SK-N-SH (cell line): ENCODE measurements at regions not wholly inside any gene's neighbourhood (a gene's known extent, or its start where the extent isn't known, plus 50 kb on each side); places are given as distances from the start of the nearest gene placed in this dataset.

Experiments used
- CTCF ChIA-PET: fragments of 300-600, 350-600 bp; formaldehyde crosslinking; extraction: SDS; loops from one replicate; lab custom pipeline; 2021; lab: Yijun Ruan, JAX
- POLR2A ChIA-PET: fragments of 350-600 bp; sonication (Branson Sonifier 250); formaldehyde crosslinking; extraction: SDS; loops from one replicate; lab custom pipeline; 2020; ENCODE audit warnings: antibody characterized with exemption, inconsistent platforms; lab: Yijun Ruan, JAX
- DNase-seq: peaks from one replicate; pipeline ENCODE4 v3.0.0; 2012
- H2AFZ ChIP-seq: fragments of 200-600 bp; sonication (generic); 2 replicates; pipeline ENCODE4 v1.8.1; 2016; ENCODE audit warnings: antibody characterized with exemption, mild to moderate bottlenecking, low read depth
- H3F3A ChIP-seq: fragments of 200-600 bp; sonication (generic); replicated peaks from 2 replicates; pipeline ENCODE3; 2016; ENCODE audit warnings: antibody characterized with exemption, mild to moderate bottlenecking; ENCODE audit not compliant: insufficient read depth
- H3K27ac ChIP-seq, 2 experiments: fragments of 200-500 bp in 1 of 2; fragments of 200-600 bp in 1 of 2; sonication (Bioruptor generic) in 1 of 2; sonication (generic), shearing (Covaris generic) in 1 of 2; 2 replicates each; pipeline versions ENCODE4 v1.5.1 to v1.6.1; 2014 to 2016; ENCODE audit warnings: low read depth in 2 of 2, inconsistent platforms in 1 of 2, low read length in 1 of 2, mild to moderate bottlenecking in 1 of 2, mixed read lengths in 1 of 2
- H3K27me3 ChIP-seq: fragments of 200-600 bp; sonication (generic), shearing (Covaris generic); 2 replicates; pipeline ENCODE4 v1.6.1; 2016; ENCODE audit warnings: mixed run types; ENCODE audit not compliant: insufficient read depth
- H3K36me3 ChIP-seq, 2 experiments: fragments of 200-500 bp in 1 of 2; fragments of 200-600 bp in 1 of 2; sonication (Bioruptor generic) in 1 of 2; sonication (generic) in 1 of 2; replicated peaks in 1 of 2; 2 replicates each; pipeline versions ENCODE3 to v1.5.1; 2014 to 2016; ENCODE audit warnings: low read length in 1 of 2, mild to moderate bottlenecking in 1 of 2; ENCODE audit not compliant: insufficient read depth in 2 of 2, control insufficient read depth in 1 of 2
- H3K4me1 ChIP-seq, 2 experiments: fragments of 200-500 bp in 1 of 2; fragments of 200-600 bp in 1 of 2; sonication (Bioruptor generic) in 1 of 2; sonication (generic), shearing (Covaris generic) in 1 of 2; 2 replicates each; pipeline versions ENCODE4 v1.5.1 to v1.6.1; 2014 to 2016; ENCODE audit warnings: low read depth in 1 of 2, low read length in 1 of 2, mixed run types in 1 of 2; ENCODE audit not compliant: insufficient read depth in 2 of 2, control insufficient read depth in 1 of 2
- H3K4me2 ChIP-seq: fragments of 200-600 bp; sonication (generic), shearing (Covaris generic); 2 replicates; pipeline ENCODE4 v1.6.1; 2017; ENCODE audit warnings: mixed run types
- H3K4me3 ChIP-seq, 2 experiments: fragments of 200-500 bp in 1 of 2; fragments of 200-600 bp in 1 of 2; sonication (Bioruptor generic) in 1 of 2; sonication (generic), shearing (Covaris generic) in 1 of 2; 2 replicates each; pipeline versions ENCODE4 v1.5.1 to v1.8.1; 2014 to 2016; ENCODE audit warnings: low read depth in 2 of 2, inconsistent platforms in 1 of 2, low read length in 1 of 2, mild to moderate bottlenecking in 1 of 2, mixed read lengths in 1 of 2, moderate library complexity in 1 of 2
- H3K79me2 ChIP-seq: fragments of 200-600 bp; sonication (generic); 2 replicates; pipeline ENCODE4 v1.8.1; 2017; ENCODE audit warnings: mild to moderate bottlenecking; ENCODE audit not compliant: insufficient read depth
- H3K9ac ChIP-seq: fragments of 200-600 bp; sonication (generic); 2 replicates; pipeline ENCODE4 v1.6.1; 2017; ENCODE audit warnings: mixed run types
- H3K9me2 ChIP-seq: fragments of 200-600 bp; sonication (generic); 2 replicates; pipeline ENCODE4 v1.6.1; 2017; ENCODE audit warnings: mixed run types
- H3K9me3 ChIP-seq: fragments of 200-600 bp; sonication (generic); 2 replicates; pipeline ENCODE4 v1.6.1; 2017; ENCODE audit warnings: mixed run types, mild to moderate bottlenecking, moderate library complexity
- H4K20me1 ChIP-seq: fragments of 200-600 bp; sonication (generic); 2 replicates; pipeline ENCODE4 v1.6.1; 2017; ENCODE audit warnings: mild to moderate bottlenecking, mixed run types; ENCODE audit not compliant: insufficient read depth
- CHD2 ChIP-seq: fragments of 150-350 bp; IDR thresholded peaks from 2 replicates; pipeline ENCODE4 v1.6.1; 2018; ENCODE audit warnings: low read length; ENCODE audit not compliant: partially characterized antibody
- ELF1 ChIP-seq: IDR thresholded peaks from 2 replicates; pipeline ENCODE4 v1.4.0; 2012
- EZH2phosphoT487 ChIP-seq: fragments of 200-600 bp; sonication (generic); IDR thresholded peaks from 2 replicates; pipeline ENCODE4 v1.6.1; 2017; ENCODE audit warnings: low read depth, mixed run types, mild to moderate bottlenecking, antibody characterized with exemption, moderate library complexity, borderline replicate concordance
- FOXJ3 ChIP-seq: sonication (generic); formaldehyde crosslinking; IDR thresholded peaks from 2 replicates; pipeline ENCODE4 v1.5.1; 2020; ENCODE audit warnings: mild to moderate bottlenecking, missing genetic modification reagents
- FOXM1 ChIP-seq: IDR thresholded peaks from 2 replicates; pipeline ENCODE4 v1.4.0; 2012; ENCODE audit warnings: low read depth, mild to moderate bottlenecking
- GABPA ChIP-seq: IDR thresholded peaks from 2 replicates; pipeline ENCODE4 v1.4.0; 2012; ENCODE audit warnings: low read depth, mild to moderate bottlenecking
- MEF2A ChIP-seq: IDR thresholded peaks from 2 replicates; pipeline ENCODE4 v1.4.0; 2012; ENCODE audit warnings: low read depth, borderline replicate concordance
- NRF1 ChIP-seq: IDR thresholded peaks from 2 replicates; pipeline ENCODE4 v1.6.1; 2012; ENCODE audit warnings: low read depth, mild to moderate bottlenecking, low read length
- RAD21 ChIP-seq: IDR thresholded peaks from 2 replicates; pipeline ENCODE4 v1.6.1; 2012; ENCODE audit warnings: mild to moderate bottlenecking, low read length
- RCOR1 ChIP-seq: fragments of 150-350 bp; IDR thresholded peaks from 2 replicates; pipeline ENCODE4 v1.6.1; 2017; ENCODE audit warnings: antibody characterized with exemption, low read length
- RFX5 ChIP-seq: IDR thresholded peaks from 2 replicates; pipeline ENCODE4 v1.6.1; 2012; ENCODE audit warnings: mild to moderate bottlenecking, improper control_type of control experiment, low read length
- SMC3 ChIP-seq: IDR thresholded peaks from 2 replicates; pipeline ENCODE4 v1.6.1; 2012; ENCODE audit warnings: low read depth, low read length, improper control_type of control experiment
- TAF1 ChIP-seq: IDR thresholded peaks from 2 replicates; pipeline ENCODE4 v1.6.1; 2012; ENCODE audit warnings: low read depth, mild to moderate bottlenecking, low read length, moderate library complexity, borderline replicate concordance
- TCF12 ChIP-seq: IDR thresholded peaks from 2 replicates; pipeline ENCODE4 v1.4.0; 2012
- TEAD4 ChIP-seq: IDR thresholded peaks from 2 replicates; pipeline ENCODE4 v1.4.0; 2012; ENCODE audit warnings: mild to moderate bottlenecking, borderline replicate concordance; ENCODE audit not compliant: insufficient read depth
- WGBS: methylation state at CpG from one replicate; pipeline ENCODE4 v1.1.6; 2017; ENCODE audit warnings: low lambda C conversion rate; 5-methylcytosine and 5-hydroxymethylcytosine counted together
- TF ChIP-seq, protein P1 (sequence below): fragments of 150-350 bp; IDR thresholded peaks from 2 replicates; pipeline ENCODE4 v1.6.1; 2016; ENCODE audit warnings: mild to moderate bottlenecking, low read depth, low read length
- TF ChIP-seq, protein P2 (sequence below): IDR thresholded peaks from 2 replicates; pipeline ENCODE4 v1.4.0; 2012; ENCODE audit warnings: low read depth, borderline replicate concordance
- TF ChIP-seq, protein P3 (sequence below): IDR thresholded peaks from 2 replicates; pipeline ENCODE4 v1.4.0; 2012; ENCODE audit warnings: low read depth, borderline replicate concordance
- TF ChIP-seq, protein P4 (sequence below): fragments of 200-600 bp; sonication (generic); IDR thresholded peaks from 2 replicates; pipeline ENCODE4 v1.6.1; 2017; ENCODE audit warnings: antibody characterized with exemption, mild to moderate bottlenecking, moderate library complexity
- TF ChIP-seq, protein P5 (sequence below): IDR thresholded peaks from 2 replicates; pipeline ENCODE4 v1.6.1; 2012; ENCODE audit warnings: mild to moderate bottlenecking, low read depth, low read length, moderate library complexity

DNA sequence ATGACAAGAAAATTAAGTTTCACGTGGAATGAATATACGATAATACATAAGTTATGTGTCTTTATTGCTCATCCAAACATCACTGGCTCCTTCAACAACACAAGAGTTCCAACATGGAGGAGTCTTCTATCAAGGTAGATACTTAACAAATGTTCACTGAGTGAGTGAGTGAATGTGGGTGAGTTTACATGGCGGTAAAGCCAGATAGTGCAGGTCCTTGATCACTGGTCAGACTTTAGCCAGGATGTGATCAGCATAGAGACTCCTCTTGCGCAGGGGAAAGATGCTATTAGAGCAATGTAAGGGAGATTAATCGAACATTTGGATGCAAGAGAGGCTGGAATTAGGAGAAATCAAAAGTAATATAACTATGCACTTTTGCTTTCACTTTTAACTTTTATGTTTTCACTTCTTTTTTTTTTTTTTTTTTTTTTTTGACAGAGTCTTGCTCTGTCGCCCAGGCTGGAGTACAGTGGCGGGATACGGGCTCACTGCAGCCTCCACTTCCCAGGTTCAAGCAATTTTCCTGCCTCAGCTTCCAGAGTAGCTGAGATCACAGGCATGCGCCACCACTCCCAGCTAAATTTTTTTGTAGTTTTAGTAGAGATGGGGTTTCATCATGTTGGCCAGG, 249.0 kb upstream of the ID2 start:
- CTCF ChIA-PET = no interaction called here
- Histone ChIP-seq H3K79me2 (no peaks in the 10 kb centered on the region), H3K27ac (no peak overlapping the region), H3K36me3 (no peaks in the 10 kb centered on the region), H4K20me1 (no peaks in the 10 kb centered on the region), H3K4me2 (no peak overlapping the region), H3K4me3 (no peak overlapping the region), H3K9me2 (no peaks in the 10 kb centered on the region), H3K27me3 (no peaks in the 10 kb centered on the region), H3F3A (no peaks in the 10 kb centered on the region), H2AFZ (no peak overlapping the region), H3K9ac (no peak overlapping the region), H3K4me1 (peaks cover 0 to 4% of the 10 kb centered on the region in 2 experiments; a peak in 1 of 4 replicates), H3K9me3 (no peaks in the 10 kb centered on the region)
- 84% methylated on average over 9 of the region's 9 CpGs for WGBS
- TF ChIP-seq GABPA = no peak
- TF ChIP-seq RCOR1 = no peak
- no peak for TF ChIP-seq FOXJ3
- TF ChIP-seq, protein P1, sequence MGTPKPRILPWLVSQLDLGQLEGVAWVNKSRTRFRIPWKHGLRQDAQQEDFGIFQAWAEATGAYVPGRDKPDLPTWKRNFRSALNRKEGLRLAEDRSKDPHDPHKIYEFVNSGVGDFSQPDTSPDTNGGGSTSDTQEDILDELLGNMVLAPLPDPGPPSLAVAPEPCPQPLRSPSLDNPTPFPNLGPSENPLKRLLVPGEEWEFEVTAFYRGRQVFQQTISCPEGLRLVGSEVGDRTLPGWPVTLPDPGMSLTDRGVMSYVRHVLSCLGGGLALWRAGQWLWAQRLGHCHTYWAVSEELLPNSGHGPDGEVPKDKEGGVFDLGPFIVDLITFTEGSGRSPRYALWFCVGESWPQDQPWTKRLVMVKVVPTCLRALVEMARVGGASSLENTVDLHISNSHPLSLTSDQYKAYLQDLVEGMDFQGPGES = no peak
- no peak for TF ChIP-seq RAD21
- TF ChIP-seq TCF12 = no peak
- no peak for TF ChIP-seq SMC3
- TF ChIP-seq NRF1 = no peak
- TF ChIP-seq FOXM1 = no peak
- no peak for TF ChIP-seq CHD2
- TF ChIP-seq EZH2phosphoT487 = no peak
- TF ChIP-seq ELF1 = no peak
- TF ChIP-seq, protein P2, sequence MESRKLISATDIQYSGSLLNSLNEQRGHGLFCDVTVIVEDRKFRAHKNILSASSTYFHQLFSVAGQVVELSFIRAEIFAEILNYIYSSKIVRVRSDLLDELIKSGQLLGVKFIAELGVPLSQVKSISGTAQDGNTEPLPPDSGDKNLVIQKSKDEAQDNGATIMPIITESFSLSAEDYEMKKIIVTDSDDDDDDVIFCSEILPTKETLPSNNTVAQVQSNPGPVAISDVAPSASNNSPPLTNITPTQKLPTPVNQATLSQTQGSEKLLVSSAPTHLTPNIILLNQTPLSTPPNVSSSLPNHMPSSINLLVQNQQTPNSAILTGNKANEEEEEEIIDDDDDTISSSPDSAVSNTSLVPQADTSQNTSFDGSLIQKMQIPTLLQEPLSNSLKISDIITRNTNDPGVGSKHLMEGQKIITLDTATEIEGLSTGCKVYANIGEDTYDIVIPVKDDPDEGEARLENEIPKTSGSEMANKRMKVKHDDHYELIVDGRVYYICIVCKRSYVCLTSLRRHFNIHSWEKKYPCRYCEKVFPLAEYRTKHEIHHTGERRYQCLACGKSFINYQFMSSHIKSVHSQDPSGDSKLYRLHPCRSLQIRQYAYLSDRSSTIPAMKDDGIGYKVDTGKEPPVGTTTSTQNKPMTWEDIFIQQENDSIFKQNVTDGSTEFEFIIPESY = no peak
- POLR2A ChIA-PET = interaction anchor here (0.7 kb wide), 1 partner anchor 115 kb away, joined by 3 read pairs; no protein-coding TSS in a partner anchor
- no peak for DNase-seq

DNA sequence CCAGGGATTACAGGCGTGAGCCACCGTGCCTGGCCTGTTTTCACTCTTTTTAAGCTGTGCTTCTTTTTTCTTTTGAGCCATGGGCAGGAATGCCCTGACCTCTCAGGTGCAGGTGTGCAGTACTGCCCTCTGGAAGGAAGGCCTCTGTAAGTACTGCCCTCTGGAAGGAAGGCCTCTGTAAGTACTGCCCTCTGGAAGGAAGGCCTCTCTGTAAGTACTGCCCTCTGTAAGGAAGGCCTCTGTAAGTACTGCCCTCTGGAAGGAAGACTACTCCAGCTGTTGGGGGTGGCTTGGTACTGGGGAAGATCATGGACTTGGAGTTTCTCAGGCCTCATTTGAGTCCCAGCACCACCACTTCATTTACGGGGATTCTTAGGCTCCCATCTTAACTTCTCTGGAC, 248.5 kb upstream of the ID2 start:
- WGBS = 81% methylated on average over 3 of the region's 3 CpGs
- TF ChIP-seq, protein P3, sequence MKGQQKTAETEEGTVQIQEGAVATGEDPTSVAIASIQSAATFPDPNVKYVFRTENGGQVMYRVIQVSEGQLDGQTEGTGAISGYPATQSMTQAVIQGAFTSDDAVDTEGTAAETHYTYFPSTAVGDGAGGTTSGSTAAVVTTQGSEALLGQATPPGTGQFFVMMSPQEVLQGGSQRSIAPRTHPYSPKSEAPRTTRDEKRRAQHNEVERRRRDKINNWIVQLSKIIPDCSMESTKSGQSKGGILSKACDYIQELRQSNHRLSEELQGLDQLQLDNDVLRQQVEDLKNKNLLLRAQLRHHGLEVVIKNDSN = no peak
- TF ChIP-seq, protein P4, sequence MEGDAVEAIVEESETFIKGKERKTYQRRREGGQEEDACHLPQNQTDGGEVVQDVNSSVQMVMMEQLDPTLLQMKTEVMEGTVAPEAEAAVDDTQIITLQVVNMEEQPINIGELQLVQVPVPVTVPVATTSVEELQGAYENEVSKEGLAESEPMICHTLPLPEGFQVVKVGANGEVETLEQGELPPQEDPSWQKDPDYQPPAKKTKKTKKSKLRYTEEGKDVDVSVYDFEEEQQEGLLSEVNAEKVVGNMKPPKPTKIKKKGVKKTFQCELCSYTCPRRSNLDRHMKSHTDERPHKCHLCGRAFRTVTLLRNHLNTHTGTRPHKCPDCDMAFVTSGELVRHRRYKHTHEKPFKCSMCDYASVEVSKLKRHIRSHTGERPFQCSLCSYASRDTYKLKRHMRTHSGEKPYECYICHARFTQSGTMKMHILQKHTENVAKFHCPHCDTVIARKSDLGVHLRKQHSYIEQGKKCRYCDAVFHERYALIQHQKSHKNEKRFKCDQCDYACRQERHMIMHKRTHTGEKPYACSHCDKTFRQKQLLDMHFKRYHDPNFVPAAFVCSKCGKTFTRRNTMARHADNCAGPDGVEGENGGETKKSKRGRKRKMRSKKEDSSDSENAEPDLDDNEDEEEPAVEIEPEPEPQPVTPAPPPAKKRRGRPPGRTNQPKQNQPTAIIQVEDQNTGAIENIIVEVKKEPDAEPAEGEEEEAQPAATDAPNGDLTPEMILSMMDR = no peak
- TF ChIP-seq TEAD4 = no peak
- TF ChIP-seq TAF1 = no peak
- no peak for TF ChIP-seq RFX5
- no peak for TF ChIP-seq MEF2A
- TF ChIP-seq, protein P5, sequence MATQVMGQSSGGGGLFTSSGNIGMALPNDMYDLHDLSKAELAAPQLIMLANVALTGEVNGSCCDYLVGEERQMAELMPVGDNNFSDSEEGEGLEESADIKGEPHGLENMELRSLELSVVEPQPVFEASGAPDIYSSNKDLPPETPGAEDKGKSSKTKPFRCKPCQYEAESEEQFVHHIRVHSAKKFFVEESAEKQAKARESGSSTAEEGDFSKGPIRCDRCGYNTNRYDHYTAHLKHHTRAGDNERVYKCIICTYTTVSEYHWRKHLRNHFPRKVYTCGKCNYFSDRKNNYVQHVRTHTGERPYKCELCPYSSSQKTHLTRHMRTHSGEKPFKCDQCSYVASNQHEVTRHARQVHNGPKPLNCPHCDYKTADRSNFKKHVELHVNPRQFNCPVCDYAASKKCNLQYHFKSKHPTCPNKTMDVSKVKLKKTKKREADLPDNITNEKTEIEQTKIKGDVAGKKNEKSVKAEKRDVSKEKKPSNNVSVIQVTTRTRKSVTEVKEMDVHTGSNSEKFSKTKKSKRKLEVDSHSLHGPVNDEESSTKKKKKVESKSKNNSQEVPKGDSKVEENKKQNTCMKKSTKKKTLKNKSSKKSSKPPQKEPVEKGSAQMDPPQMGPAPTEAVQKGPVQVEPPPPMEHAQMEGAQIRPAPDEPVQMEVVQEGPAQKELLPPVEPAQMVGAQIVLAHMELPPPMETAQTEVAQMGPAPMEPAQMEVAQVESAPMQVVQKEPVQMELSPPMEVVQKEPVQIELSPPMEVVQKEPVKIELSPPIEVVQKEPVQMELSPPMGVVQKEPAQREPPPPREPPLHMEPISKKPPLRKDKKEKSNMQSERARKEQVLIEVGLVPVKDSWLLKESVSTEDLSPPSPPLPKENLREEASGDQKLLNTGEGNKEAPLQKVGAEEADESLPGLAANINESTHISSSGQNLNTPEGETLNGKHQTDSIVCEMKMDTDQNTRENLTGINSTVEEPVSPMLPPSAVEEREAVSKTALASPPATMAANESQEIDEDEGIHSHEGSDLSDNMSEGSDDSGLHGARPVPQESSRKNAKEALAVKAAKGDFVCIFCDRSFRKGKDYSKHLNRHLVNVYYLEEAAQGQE = no peak

More for the DNA sequence above, 248.5 kb upstream of the ID2 start:
- H3K9me2 ChIP-seq = no peaks in the 10 kb centered on the region
- no peaks in the 10 kb centered on the region for H3K79me2 ChIP-seq
- H3K4me3 ChIP-seq = no peak overlapping the region
- ChIA-PET CTCF (no interaction called here), POLR2A (interaction anchor here (0.7 kb wide), 1 partner anchor 116 kb away, joined by 3 read pairs; no protein-coding TSS in a partner anchor)
- no peak overlapping the region for H3K9ac ChIP-seq
- no peak overlapping the region for H2AFZ ChIP-seq
- H3K36me3 ChIP-seq = no peaks in the 10 kb centered on the region
- H3K4me1 ChIP-seq = peaks cover 0 to 4% of the 10 kb centered on the region in 2 experiments; a peak in 1 of 4 replicates
- no peak overlapping the region for H3K27ac ChIP-seq
- no peaks in the 10 kb centered on the region for H3K27me3 ChIP-seq
- H3K4me2 ChIP-seq = no peak overlapping the region
- no peaks in the 10 kb centered on the region for H3K9me3 ChIP-seq
- no peak for DNase-seq
- H4K20me1 ChIP-seq = no peaks in the 10 kb centered on the region
- no peaks in the 10 kb centered on the region for H3F3A ChIP-seq
